ENCODE measurements at regions not wholly inside any gene's neighbourhood (a gene's known extent, or its start where the extent isn't known, plus 50 kb on each side); places are given as distances from the start of the nearest gene placed in this dataset.

DNA sequence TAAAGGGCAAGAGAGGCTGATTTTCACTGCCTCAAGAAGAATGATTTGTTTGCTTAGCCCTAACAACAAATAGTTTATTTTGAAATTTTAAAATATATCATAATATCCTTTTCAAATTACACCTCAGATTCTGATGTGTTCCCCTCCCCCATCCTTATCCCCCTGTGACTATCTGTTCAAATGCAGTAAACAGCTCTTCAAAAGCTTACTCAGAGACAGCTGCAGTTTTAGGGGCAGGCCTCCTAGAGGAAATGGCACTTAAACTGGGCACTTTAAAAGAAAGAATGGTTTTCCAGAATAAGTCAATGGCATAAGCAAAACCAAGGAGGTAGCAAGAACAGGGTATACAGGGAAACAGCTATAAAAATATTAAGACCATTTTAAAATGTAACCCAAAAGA is 118.6 kb upstream of the UST start:
- TF ChIP-seq, protein P1, sequence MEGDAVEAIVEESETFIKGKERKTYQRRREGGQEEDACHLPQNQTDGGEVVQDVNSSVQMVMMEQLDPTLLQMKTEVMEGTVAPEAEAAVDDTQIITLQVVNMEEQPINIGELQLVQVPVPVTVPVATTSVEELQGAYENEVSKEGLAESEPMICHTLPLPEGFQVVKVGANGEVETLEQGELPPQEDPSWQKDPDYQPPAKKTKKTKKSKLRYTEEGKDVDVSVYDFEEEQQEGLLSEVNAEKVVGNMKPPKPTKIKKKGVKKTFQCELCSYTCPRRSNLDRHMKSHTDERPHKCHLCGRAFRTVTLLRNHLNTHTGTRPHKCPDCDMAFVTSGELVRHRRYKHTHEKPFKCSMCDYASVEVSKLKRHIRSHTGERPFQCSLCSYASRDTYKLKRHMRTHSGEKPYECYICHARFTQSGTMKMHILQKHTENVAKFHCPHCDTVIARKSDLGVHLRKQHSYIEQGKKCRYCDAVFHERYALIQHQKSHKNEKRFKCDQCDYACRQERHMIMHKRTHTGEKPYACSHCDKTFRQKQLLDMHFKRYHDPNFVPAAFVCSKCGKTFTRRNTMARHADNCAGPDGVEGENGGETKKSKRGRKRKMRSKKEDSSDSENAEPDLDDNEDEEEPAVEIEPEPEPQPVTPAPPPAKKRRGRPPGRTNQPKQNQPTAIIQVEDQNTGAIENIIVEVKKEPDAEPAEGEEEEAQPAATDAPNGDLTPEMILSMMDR (IDR thresholded peaks at IDR 0.05), result no peak
- TF ChIP-seq EZH2 (IDR thresholded peaks at IDR 0.05; ENCODE audit: borderline replicate concordance, insufficient read depth, low read depth, low read length, poor library complexity, severe bottlenecking), result no peak

All from B cell (primary cell).